ENCODE measurements at regions not wholly inside any gene's neighbourhood (a gene's known extent, or its start where the extent isn't known, plus 50 kb on each side); places are given as distances from the start of the nearest gene placed in this dataset.

DNA sequence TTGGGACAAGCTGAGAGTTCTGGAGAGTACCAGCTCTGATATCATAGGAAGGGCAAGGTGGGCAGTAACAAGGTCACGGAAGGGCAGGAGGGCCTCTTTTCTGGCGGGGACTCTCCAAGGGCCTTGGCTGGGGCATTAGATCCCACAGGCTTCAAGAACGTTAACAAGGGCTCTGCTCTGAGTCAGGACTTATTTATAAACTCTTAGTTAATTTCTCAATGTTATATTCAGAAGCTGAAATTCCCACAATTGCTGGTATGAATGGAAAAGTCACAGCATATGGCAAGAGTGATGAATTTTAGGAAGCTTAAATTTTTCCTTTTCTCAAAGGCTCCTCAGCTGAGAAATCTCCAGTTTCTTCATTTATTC, 320.2 kb upstream of the TBC1D5 start:
- TF ChIP-seq CTCF (optimal IDR thresholded peaks at IDR 0.05 in 1 of 3, IDR thresholded peaks at IDR 0.05 in 1 of 3, conservative IDR thresholded peaks at IDR 0.05 in 1 of 3; ENCODE audit: extremely low read depth in 1 of 3, insufficient read depth in 2 of 3, low read length in 3 of 3) (no peak), EZH2 (IDR thresholded peaks at IDR 0.05; ENCODE audit: low read length) (no peak)
